H1 (cell line): ENCODE measurements at regions not wholly inside any gene's neighbourhood (a gene's known extent, or its start where the extent isn't known, plus 50 kb on each side); places are given as distances from the start of the nearest gene placed in this dataset.

Experiments
- ASH2L ChIP-seq: fragments of 200-600, 300-600 bp; sonication (generic); IDR thresholded peaks from one replicate; pipeline ENCODE4 v1.7.1; 2017; ENCODE audit warnings: low read length
- GABPA ChIP-seq: IDR thresholded peaks from 2 replicates; pipeline ENCODE4 v1.6.1; 2011; ENCODE audit warnings: mild to moderate bottlenecking, low read length, moderate library complexity, borderline replicate concordance; ENCODE audit not compliant: insufficient read depth
- JUND ChIP-seq: IDR thresholded peaks from 2 replicates; pipeline ENCODE4 v1.6.1; 2011; ENCODE audit warnings: mild to moderate bottlenecking, improper control_type of control experiment, low read length
- KDM5A ChIP-seq: fragments of 200-600 bp; IDR thresholded peaks from 2 replicates; pipeline ENCODE4 v1.7.1; 2012; ENCODE audit warnings: mild to moderate bottlenecking, low read length, inconsistent platforms, mixed read lengths
- MAFK ChIP-seq: IDR thresholded peaks from 2 replicates; pipeline ENCODE4 v1.6.1; 2012; ENCODE audit warnings: low read depth, mild to moderate bottlenecking, improper control_type of control experiment, low read length
- RFX5 ChIP-seq: IDR thresholded peaks from 2 replicates; pipeline ENCODE4 v1.6.1; 2011; ENCODE audit warnings: low read depth, low read length, improper control_type of control experiment, borderline replicate concordance
- SIN3A ChIP-seq, 2 experiments: IDR thresholded peaks in 1 of 2; conservative IDR thresholded peaks in 1 of 2; 2 replicates each; pipeline ENCODE4 v1.6.1; 2011 to 2012; ENCODE audit warnings: low read length in 2 of 2, improper control_type of control experiment in 1 of 2, low read depth in 1 of 2, mild to moderate bottlenecking in 1 of 2
- TCF12 ChIP-seq: IDR thresholded peaks from 2 replicates; pipeline ENCODE4 v1.6.1; 2011; ENCODE audit warnings: low read depth, mild to moderate bottlenecking, low read length
- ZNF274 ChIP-seq: IDR thresholded peaks from 2 replicates; pipeline ENCODE4 v1.7.0; 2012; ENCODE audit warnings: low read length, borderline replicate concordance; ENCODE audit errors: extremely low read depth
- TF ChIP-seq, protein P1 (sequence below): fragments of 300-600 bp; sonication (generic); IDR thresholded peaks from 2 replicates; pipeline ENCODE4 v1.7.1; 2012; ENCODE audit warnings: low read length, moderate library complexity, mild to moderate bottlenecking, inconsistent platforms; ENCODE audit not compliant: insufficient replicate concordance
- TF ChIP-seq, protein P2 (sequence below): IDR thresholded peaks from 2 replicates; pipeline ENCODE4 v1.6.1; 2011; ENCODE audit warnings: low read depth, mild to moderate bottlenecking, low read length; ENCODE audit not compliant: insufficient read depth

DNA sequence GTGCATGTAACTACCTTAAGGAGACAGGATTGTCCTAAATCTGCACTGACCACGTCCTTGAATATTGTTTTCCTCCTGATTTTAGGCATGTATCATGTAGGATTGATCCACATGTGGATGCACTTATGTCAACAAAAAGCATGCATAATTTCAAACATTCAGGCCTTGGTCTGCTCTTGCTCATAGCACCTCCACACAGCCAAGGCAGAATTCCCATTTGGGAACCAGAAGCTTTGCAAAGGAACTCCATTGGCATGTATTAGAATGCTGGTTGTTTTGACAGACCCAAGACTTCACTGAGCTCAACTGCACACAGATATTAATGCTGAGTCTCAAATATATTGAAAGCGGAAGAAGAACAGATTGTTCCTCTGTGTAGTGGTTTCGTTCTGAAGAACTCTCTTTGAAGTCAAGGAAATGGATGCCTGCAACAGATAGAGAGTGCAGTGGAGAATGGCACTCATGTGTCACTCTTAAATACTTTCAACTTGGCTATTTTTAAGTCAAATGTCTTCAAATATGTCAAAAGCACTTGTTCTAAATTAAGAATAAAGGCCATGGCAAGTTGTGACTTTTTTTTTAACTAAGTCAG is 387.6 kb downstream of the LTN1 start (continued):
- TF ChIP-seq, protein P1, sequence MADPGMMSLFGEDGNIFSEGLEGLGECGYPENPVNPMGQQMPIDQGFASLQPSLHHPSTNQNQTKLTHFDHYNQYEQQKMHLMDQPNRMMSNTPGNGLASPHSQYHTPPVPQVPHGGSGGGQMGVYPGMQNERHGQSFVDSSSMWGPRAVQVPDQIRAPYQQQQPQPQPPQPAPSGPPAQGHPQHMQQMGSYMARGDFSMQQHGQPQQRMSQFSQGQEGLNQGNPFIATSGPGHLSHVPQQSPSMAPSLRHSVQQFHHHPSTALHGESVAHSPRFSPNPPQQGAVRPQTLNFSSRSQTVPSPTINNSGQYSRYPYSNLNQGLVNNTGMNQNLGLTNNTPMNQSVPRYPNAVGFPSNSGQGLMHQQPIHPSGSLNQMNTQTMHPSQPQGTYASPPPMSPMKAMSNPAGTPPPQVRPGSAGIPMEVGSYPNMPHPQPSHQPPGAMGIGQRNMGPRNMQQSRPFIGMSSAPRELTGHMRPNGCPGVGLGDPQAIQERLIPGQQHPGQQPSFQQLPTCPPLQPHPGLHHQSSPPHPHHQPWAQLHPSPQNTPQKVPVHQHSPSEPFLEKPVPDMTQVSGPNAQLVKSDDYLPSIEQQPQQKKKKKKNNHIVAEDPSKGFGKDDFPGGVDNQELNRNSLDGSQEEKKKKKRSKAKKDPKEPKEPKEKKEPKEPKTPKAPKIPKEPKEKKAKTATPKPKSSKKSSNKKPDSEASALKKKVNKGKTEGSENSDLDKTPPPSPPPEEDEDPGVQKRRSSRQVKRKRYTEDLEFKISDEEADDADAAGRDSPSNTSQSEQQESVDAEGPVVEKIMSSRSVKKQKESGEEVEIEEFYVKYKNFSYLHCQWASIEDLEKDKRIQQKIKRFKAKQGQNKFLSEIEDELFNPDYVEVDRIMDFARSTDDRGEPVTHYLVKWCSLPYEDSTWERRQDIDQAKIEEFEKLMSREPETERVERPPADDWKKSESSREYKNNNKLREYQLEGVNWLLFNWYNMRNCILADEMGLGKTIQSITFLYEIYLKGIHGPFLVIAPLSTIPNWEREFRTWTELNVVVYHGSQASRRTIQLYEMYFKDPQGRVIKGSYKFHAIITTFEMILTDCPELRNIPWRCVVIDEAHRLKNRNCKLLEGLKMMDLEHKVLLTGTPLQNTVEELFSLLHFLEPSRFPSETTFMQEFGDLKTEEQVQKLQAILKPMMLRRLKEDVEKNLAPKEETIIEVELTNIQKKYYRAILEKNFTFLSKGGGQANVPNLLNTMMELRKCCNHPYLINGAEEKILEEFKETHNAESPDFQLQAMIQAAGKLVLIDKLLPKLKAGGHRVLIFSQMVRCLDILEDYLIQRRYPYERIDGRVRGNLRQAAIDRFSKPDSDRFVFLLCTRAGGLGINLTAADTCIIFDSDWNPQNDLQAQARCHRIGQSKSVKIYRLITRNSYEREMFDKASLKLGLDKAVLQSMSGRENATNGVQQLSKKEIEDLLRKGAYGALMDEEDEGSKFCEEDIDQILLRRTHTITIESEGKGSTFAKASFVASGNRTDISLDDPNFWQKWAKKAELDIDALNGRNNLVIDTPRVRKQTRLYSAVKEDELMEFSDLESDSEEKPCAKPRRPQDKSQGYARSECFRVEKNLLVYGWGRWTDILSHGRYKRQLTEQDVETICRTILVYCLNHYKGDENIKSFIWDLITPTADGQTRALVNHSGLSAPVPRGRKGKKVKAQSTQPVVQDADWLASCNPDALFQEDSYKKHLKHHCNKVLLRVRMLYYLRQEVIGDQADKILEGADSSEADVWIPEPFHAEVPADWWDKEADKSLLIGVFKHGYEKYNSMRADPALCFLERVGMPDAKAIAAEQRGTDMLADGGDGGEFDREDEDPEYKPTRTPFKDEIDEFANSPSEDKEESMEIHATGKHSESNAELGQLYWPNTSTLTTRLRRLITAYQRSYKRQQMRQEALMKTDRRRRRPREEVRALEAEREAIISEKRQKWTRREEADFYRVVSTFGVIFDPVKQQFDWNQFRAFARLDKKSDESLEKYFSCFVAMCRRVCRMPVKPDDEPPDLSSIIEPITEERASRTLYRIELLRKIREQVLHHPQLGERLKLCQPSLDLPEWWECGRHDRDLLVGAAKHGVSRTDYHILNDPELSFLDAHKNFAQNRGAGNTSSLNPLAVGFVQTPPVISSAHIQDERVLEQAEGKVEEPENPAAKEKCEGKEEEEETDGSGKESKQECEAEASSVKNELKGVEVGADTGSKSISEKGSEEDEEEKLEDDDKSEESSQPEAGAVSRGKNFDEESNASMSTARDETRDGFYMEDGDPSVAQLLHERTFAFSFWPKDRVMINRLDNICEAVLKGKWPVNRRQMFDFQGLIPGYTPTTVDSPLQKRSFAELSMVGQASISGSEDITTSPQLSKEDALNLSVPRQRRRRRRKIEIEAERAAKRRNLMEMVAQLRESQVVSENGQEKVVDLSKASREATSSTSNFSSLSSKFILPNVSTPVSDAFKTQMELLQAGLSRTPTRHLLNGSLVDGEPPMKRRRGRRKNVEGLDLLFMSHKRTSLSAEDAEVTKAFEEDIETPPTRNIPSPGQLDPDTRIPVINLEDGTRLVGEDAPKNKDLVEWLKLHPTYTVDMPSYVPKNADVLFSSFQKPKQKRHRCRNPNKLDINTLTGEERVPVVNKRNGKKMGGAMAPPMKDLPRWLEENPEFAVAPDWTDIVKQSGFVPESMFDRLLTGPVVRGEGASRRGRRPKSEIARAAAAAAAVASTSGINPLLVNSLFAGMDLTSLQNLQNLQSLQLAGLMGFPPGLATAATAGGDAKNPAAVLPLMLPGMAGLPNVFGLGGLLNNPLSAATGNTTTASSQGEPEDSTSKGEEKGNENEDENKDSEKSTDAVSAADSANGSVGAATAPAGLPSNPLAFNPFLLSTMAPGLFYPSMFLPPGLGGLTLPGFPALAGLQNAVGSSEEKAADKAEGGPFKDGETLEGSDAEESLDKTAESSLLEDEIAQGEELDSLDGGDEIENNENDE: no peak
- TF ChIP-seq RFX5: no peak
- TF ChIP-seq MAFK: no peak
- no peak for TF ChIP-seq ASH2L
- TF ChIP-seq JUND: no peak
- no peak for TF ChIP-seq KDM5A
- no peak for TF ChIP-seq SIN3A (conservative IDR thresholded peaks at IDR 0.05 in 1 of 2, IDR thresholded peaks at IDR 0.05 in 1 of 2; ENCODE audit: low read depth in 1 of 2, low read length in 2 of 2)
- TF ChIP-seq TCF12: no peak
- TF ChIP-seq, protein P2, sequence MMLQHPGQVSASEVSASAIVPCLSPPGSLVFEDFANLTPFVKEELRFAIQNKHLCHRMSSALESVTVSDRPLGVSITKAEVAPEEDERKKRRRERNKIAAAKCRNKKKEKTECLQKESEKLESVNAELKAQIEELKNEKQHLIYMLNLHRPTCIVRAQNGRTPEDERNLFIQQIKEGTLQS: no peak
- TF ChIP-seq ZNF274: no peak
- TF ChIP-seq GABPA: no peak
